ENCODE measurements at regions not wholly inside any gene's neighbourhood (a gene's known extent, or its start where the extent isn't known, plus 50 kb on each side); places are given as distances from the start of the nearest gene placed in this dataset.
"Not testable (repeated sequence)": the region's sequence is repeated elsewhere in the genome, so short reads cannot be mapped to it uniquely, and the experiment has no call there.

- no peak for TF ChIP-seq PAX5 (IDR thresholded peaks at IDR 0.05; ENCODE audit: insufficient read depth, low read length, severe bottlenecking)
- DNase-seq (ENCODE audit: insufficient read length, low spot score) (no peak), FAIRE-seq (no peak)
Measured at GRCh38 chr6:1445650-1446330, 56.4 kb downstream of the FOXF2 start.

- DNase-seq (ENCODE audit: insufficient read length, low spot score) (no peak), FAIRE-seq (no peak)
- TF ChIP-seq PAX5 (IDR thresholded peaks at IDR 0.05; ENCODE audit: insufficient read depth, low read length, severe bottlenecking), result no peak
- no peak for TF ChIP-seq POU2F2 (IDR thresholded peaks at IDR 0.05; ENCODE audit: low read depth, low read length)
- TF ChIP-seq TAF1 (IDR thresholded peaks at IDR 0.05; ENCODE audit: low read depth, low read length), result no peak
- TF ChIP-seq POLR2AphosphoS5 (IDR thresholded peaks at IDR 0.05; ENCODE audit: low read depth, low read length), result no peak
- no peak for TF ChIP-seq POLR2A (IDR thresholded peaks at IDR 0.05; ENCODE audit: low read depth, low read length)
- TF ChIP-seq SPI1 (IDR thresholded peaks at IDR 0.05; ENCODE audit: low read depth, low read length), result no peak
Measured at GRCh38 chr6:1449896-1450295, 60.5 kb downstream of the FOXF2 start.

GRCh38 chr6:1453024-1453423 lies 63.6 kb downstream of the FOXF2 start:
- FAIRE-seq (no peak), DNase-seq (ENCODE audit: insufficient read length, low spot score) (no peak)
- TF ChIP-seq POLR2A (IDR thresholded peaks at IDR 0.05; ENCODE audit: low read depth, low read length), result no peak
- TF ChIP-seq PAX5 (IDR thresholded peaks at IDR 0.05; ENCODE audit: insufficient read depth, low read length, severe bottlenecking), result no peak
- no peak for TF ChIP-seq POU2F2 (IDR thresholded peaks at IDR 0.05; ENCODE audit: low read depth, low read length)
- TF ChIP-seq TAF1 (IDR thresholded peaks at IDR 0.05; ENCODE audit: low read depth, low read length), result no peak
- no peak for TF ChIP-seq SPI1 (IDR thresholded peaks at IDR 0.05; ENCODE audit: low read depth, low read length)
- TF ChIP-seq POLR2AphosphoS5 (IDR thresholded peaks at IDR 0.05; ENCODE audit: low read depth, low read length), result no peak

- not testable (repeated sequence) for DNase-seq (ENCODE audit: insufficient read length, low spot score); FAIRE-seq
Measured at GRCh38 chr6:1456816-1457215, 67.4 kb downstream of the FOXF2 start.

- DNase-seq (ENCODE audit: insufficient read length, low spot score) (no peak), FAIRE-seq (no peak)
- no peak for TF ChIP-seq POLR2AphosphoS5 (IDR thresholded peaks at IDR 0.05; ENCODE audit: low read depth, low read length)
- TF ChIP-seq POLR2A (IDR thresholded peaks at IDR 0.05; ENCODE audit: low read depth, low read length), result no peak
- no peak for TF ChIP-seq POU2F2 (IDR thresholded peaks at IDR 0.05; ENCODE audit: low read depth, low read length)
- no peak for TF ChIP-seq TAF1 (IDR thresholded peaks at IDR 0.05; ENCODE audit: low read depth, low read length)
- TF ChIP-seq PAX5 (IDR thresholded peaks at IDR 0.05; ENCODE audit: insufficient read depth, low read length, severe bottlenecking), result no peak
- TF ChIP-seq SPI1 (IDR thresholded peaks at IDR 0.05; ENCODE audit: low read depth, low read length), result no peak
Measured at GRCh38 chr6:1461207-1461606, 71.8 kb downstream of the FOXF2 start.

- FAIRE-seq (no peak), DNase-seq (ENCODE audit: insufficient read length, low spot score) (no peak)
- TF ChIP-seq TAF1 (IDR thresholded peaks at IDR 0.05; ENCODE audit: low read depth, low read length) (no peak), SPI1 (IDR thresholded peaks at IDR 0.05; ENCODE audit: low read depth, low read length) (no peak), PAX5 (IDR thresholded peaks at IDR 0.05; ENCODE audit: insufficient read depth, low read length, severe bottlenecking) (no peak), POU2F2 (IDR thresholded peaks at IDR 0.05; ENCODE audit: low read depth, low read length) (no peak), POLR2AphosphoS5 (IDR thresholded peaks at IDR 0.05; ENCODE audit: low read depth, low read length) (no peak), POLR2A (IDR thresholded peaks at IDR 0.05; ENCODE audit: low read depth, low read length) (no peak)
Measured at GRCh38 chr6:1461736-1462135, 72.4 kb downstream of the FOXF2 start.

GRCh38 chr6:1463275-1463674 lies 73.9 kb downstream of the FOXF2 start:
- TF ChIP-seq POLR2AphosphoS5 (IDR thresholded peaks at IDR 0.05; ENCODE audit: low read depth, low read length) (no peak), PAX5 (IDR thresholded peaks at IDR 0.05; ENCODE audit: insufficient read depth, low read length, severe bottlenecking) (no peak), TAF1 (IDR thresholded peaks at IDR 0.05; ENCODE audit: low read depth, low read length) (no peak)
- DNase-seq (ENCODE audit: insufficient read length, low spot score) (no peak), FAIRE-seq (no peak)

- FAIRE-seq, result no peak
- no peak for TF ChIP-seq SPI1 (IDR thresholded peaks at IDR 0.05; ENCODE audit: low read depth, low read length)
- TF ChIP-seq POU2F2 (IDR thresholded peaks at IDR 0.05; ENCODE audit: low read depth, low read length), result no peak
- TF ChIP-seq PAX5 (IDR thresholded peaks at IDR 0.05; ENCODE audit: insufficient read depth, low read length, severe bottlenecking), result no peak
- TF ChIP-seq POLR2AphosphoS5 (IDR thresholded peaks at IDR 0.05; ENCODE audit: low read depth, low read length), result no peak
- TF ChIP-seq POLR2A (IDR thresholded peaks at IDR 0.05; ENCODE audit: low read depth, low read length), result no peak
- TF ChIP-seq TAF1 (IDR thresholded peaks at IDR 0.05; ENCODE audit: low read depth, low read length), result no peak
- DNase-seq (ENCODE audit: insufficient read length, low spot score), result no peak
Measured at GRCh38 chr6:1463751-1464426, 74.5 kb downstream of the FOXF2 start.

GRCh38 chr6:1464781-1465370 lies 75.5 kb downstream of the FOXF2 start:
- no peak for FAIRE-seq

GRCh38 chr6:1468126-1468525 lies 78.8 kb downstream of the FOXF2 start:
- TF ChIP-seq PAX5 (IDR thresholded peaks at IDR 0.05; ENCODE audit: insufficient read depth, low read length, severe bottlenecking) (no peak), POLR2A (IDR thresholded peaks at IDR 0.05; ENCODE audit: low read depth, low read length) (no peak), SPI1 (IDR thresholded peaks at IDR 0.05; ENCODE audit: low read depth, low read length) (no peak), POU2F2 (IDR thresholded peaks at IDR 0.05; ENCODE audit: low read depth, low read length) (no peak; the same call in 1 of the 2 replicates), TAF1 (IDR thresholded peaks at IDR 0.05; ENCODE audit: low read depth, low read length) (no peak)
- FAIRE-seq, result no peak
- DNase-seq (ENCODE audit: insufficient read length, low spot score), result no peak

More at GRCh38 chr6:1464781-1465370, 75.5 kb downstream of the FOXF2 start:
- DNase-seq (ENCODE audit: insufficient read length, low spot score), result no peak
- TF ChIP-seq POLR2AphosphoS5 (IDR thresholded peaks at IDR 0.05; ENCODE audit: low read depth, low read length), result no peak

Measured in GM12891 (cell line).